Heart right ventricle (tissue), 16 donors: ENCODE measurements at regions not wholly inside any gene's neighbourhood (a gene's known extent, or its start where the extent isn't known, plus 50 kb on each side); places are given as distances from the start of the nearest gene placed in this dataset.

Experiments used
- ATAC-seq, 8 donors: fragments of 200-7000 bp; cut with Tn5 transposase; one replicate each; pipeline ENCODE4 v1.9.1; 2020; ENCODE audit warnings: mild to moderate bottlenecking in 8 of 8, moderate library complexity in 8 of 8, moderate number of reproducible peaks in 1 of 8
- DNase-seq, 2 donors: peaks; one replicate each; pipeline ENCODE4 v3.0.0-alpha.2; 2020
- H3K27ac ChIP-seq, 10 donors: fragments of 200-600 bp; sonication (generic) in 2 of 10; one replicate each; pipeline versions ENCODE4 v1.5.0 to v1.8.0; 2020 to 2022; ENCODE audit warnings: mild to moderate bottlenecking in 3 of 10
- H3K27me3 ChIP-seq, 7 donors: fragments of 200-600 bp; one replicate each; pipeline ENCODE4 v1.8.0; 2021 to 2022; ENCODE audit warnings: mild to moderate bottlenecking in 2 of 7
- H3K36me3 ChIP-seq, 9 donors: fragments of 200-600 bp; sonication (generic) in 1 of 9; one replicate each; pipeline versions ENCODE4 v1.5.0 to v1.8.0; 2020 to 2022; ENCODE audit warnings: mild to moderate bottlenecking in 2 of 9
- H3K4me1 ChIP-seq, 9 donors: fragments of 200-600 bp; sonication (generic) in 1 of 9; one replicate each; pipeline versions ENCODE4 v1.5.0 to v1.8.0; 2020 to 2022; ENCODE audit warnings: mild to moderate bottlenecking in 4 of 9
- H3K4me3 ChIP-seq, 10 donors: fragments of 200-600 bp; sonication (generic) in 2 of 10; one replicate each; pipeline versions ENCODE4 v1.5.0 to v1.8.0; 2020 to 2022; ENCODE audit warnings: mild to moderate bottlenecking in 7 of 10, moderate library complexity in 2 of 10
- H3K9me3 ChIP-seq, 11 donors: fragments of 200-600 bp in 10 of 11; sonication (generic) in 2 of 11; one replicate each; pipeline versions ENCODE4 v1.5.0 to v1.8.0; 2013 to 2022; ENCODE audit warnings: mild to moderate bottlenecking in 2 of 11, control low read depth in 1 of 11, moderate library complexity in 1 of 11
- WGBS, 2 donors: extraction: QIAGEN DNeasy Blood & Tissue Kit; methylation state at CpG; one replicate each; pipeline ENCODE4 v1.1.7; 2013; ENCODE audit warnings: inconsistent platforms in 1 of 2; 5-methylcytosine and 5-hydroxymethylcytosine counted together
- intact Hi-C, 10 donors: fragments of 100-400 bp; cut with DNase I; formaldehyde crosslinking; loops; one replicate each; pipeline versions ENCODE4 v1.11.1 to v1.14.2; 2022
- TF ChIP-seq, protein P1 (sequence below), 9 donors: fragments of 200-600 bp; sonication (generic) in 2 of 9; IDR thresholded peaks; one replicate each; pipeline versions ENCODE4 v1.5.0 to v1.8.0; 2021 to 2022; ENCODE audit warnings: antibody characterized with exemption in 9 of 9, mild to moderate bottlenecking in 5 of 9, moderate library complexity in 1 of 9
- donor health status: Arrhythmogenic right ventricular cardiomyopathy.
- donor health status: ischemic (EF 13 %, LVEDD 7.1; RV severe dilation, severe dysfunction).
- donor health status: healthy with polysubstance abuse.
- donor health status: DM: no; HTN: yes; CAD: no.
- donor health status: DM: no; HTN: no; CAD: no.
- donor health status: ischemic (EF 25% LVEDD 6.9; RV normal size, moderate dysfunction).
- donor health status: ischemic (EF 25% LVEDD 5.7; RV mildly dilated, moderate dysfunction).
- donor health status: healthy.
- donor health status: DM: yes; HTN: yes; CAD: no.
- donor health status: Ischemic cardiomyopathy.
- donor health status: ischemic (EF 35%, LVEDD 5.7; RV mildly dilated, moderate dysfunction).
- donor health status: nonischemic (EF 11% LVEDD 7.7; RV severe dilation, severe dysfunction).
- donor health status: DM: yes; HTN: yes; CAD: no.
- donor health status: PGD.
- donor health status: ischemic (EF 29% LVEDD 5.4; RV normal size, mild dysfunction).
- donor health status: nonischemic (EF 23%, LVEDD 6.1; RV moderate dilation, normal function).

DNA sequence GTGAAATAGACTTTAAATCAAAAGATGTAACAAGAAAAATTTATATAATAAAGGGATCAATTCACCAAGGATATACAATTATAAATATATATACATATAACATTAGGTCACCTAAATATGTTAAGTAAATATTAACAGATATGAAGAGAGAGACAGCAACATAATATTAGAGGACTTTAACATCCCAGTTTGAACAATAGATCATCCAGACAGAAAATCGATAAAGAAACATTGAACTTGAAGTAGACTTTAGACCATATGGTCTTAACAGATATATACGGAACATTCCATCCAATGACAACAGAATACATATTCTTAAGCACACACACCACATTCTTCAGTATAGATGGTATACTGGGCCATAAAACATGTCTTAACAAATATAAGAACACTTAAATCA lies 649.6 kb upstream of the SETBP1 start:
- Histone ChIP-seq H3K36me3 (no peaks in the 10 kb centered on the region), H3K4me1 (no peaks in the 10 kb centered on the region), H3K27me3 (no peaks in the 10 kb centered on the region), H3K4me3 (no peak overlapping the region), H3K27ac (no peak overlapping the region), H3K9me3 (peaks cover 0 to 7% (median 0%) of the 10 kb centered on the region in 11 donors)
- intact Hi-C loops = loop anchor here in 1 of 10 donors (10.0 kb wide), 1 partner anchor 64 kb away; no protein-coding TSS in a partner anchor
- 92 to 96% methylated on average over 2 of the region's 2 CpGs for WGBS, 2 donors
- no peak for ATAC-seq
- TF ChIP-seq, protein P1, sequence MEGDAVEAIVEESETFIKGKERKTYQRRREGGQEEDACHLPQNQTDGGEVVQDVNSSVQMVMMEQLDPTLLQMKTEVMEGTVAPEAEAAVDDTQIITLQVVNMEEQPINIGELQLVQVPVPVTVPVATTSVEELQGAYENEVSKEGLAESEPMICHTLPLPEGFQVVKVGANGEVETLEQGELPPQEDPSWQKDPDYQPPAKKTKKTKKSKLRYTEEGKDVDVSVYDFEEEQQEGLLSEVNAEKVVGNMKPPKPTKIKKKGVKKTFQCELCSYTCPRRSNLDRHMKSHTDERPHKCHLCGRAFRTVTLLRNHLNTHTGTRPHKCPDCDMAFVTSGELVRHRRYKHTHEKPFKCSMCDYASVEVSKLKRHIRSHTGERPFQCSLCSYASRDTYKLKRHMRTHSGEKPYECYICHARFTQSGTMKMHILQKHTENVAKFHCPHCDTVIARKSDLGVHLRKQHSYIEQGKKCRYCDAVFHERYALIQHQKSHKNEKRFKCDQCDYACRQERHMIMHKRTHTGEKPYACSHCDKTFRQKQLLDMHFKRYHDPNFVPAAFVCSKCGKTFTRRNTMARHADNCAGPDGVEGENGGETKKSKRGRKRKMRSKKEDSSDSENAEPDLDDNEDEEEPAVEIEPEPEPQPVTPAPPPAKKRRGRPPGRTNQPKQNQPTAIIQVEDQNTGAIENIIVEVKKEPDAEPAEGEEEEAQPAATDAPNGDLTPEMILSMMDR (IDR thresholded peaks at IDR 0.05) = no peak
- no peak for DNase-seq

DNA sequence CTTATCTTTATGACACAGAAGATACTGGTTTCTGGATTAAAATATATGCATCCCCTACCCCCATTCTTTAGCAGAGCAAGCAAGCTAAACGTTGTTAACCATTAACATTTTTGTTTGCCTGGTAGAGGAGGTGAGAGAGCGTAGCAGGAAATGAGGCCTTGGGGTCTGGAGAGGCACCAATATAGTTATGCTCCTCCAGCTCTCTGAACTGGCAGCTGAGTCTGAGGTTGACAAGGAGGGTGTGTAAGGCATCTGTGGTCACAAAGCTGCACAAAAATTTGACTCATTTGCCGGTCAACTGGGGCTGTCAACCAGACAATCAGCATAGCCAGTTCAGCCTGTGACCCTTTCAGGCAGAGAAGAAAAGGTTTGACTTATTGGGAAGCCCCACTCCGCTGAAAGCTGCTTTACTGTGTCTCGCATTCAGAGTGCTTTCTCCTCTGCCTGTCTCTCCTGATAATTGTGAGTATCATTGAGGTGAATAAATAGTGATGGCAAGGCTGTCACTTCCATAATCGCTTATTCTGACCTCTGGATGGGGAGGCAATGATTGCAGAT lies 647.5 kb upstream of the SETBP1 start:
- no peaks in the 10 kb centered on the region for H3K27me3 ChIP-seq
- ATAC-seq (no peak), DNase-seq (no peak)
- H3K4me3 ChIP-seq = no peak overlapping the region
- TF ChIP-seq, protein P1 (IDR thresholded peaks at IDR 0.05) = no peak
- no peaks in the 10 kb centered on the region for H3K4me1 ChIP-seq
- H3K27ac ChIP-seq = no peak overlapping the region
- intact Hi-C loops = loop anchor here in 1 of 10 donors (10.0 kb wide), 1 partner anchor 62 kb away; no protein-coding TSS in a partner anchor
- 80 to 82% methylated on average over 6 of the region's 6 CpGs for WGBS, 2 donors
- H3K36me3 ChIP-seq = no peaks in the 10 kb centered on the region
- H3K9me3 ChIP-seq = peaks cover 0 to 6% (median 0%) of the 10 kb centered on the region in 11 donors

DNA sequence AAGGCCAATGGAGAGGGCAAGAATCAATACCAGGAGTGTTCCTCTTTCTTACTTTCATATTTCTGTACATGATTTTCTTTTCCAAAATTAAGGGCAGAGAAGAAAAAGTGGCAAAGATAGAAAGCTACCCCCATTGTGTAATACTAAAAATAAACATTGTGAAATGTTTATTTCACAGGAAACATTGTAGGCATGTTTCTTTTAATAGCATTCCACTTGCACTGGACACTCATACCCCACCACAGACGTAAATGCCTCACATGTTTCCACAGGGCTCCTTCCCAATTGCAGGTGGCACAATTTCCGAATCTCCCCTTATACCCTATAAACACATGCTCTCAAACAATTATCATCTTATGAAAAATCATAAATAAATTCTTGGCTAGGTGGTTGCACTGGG lies 645.1 kb upstream of the SETBP1 start:
- Histone ChIP-seq H3K9me3 (no peaks in the 10 kb centered on the region), H3K27me3 (no peaks in the 10 kb centered on the region), H3K36me3 (no peaks in the 10 kb centered on the region), H3K27ac (no peak overlapping the region), H3K4me3 (no peak overlapping the region), H3K4me1 (no peaks in the 10 kb centered on the region)
- 30 to 43% methylated on average over 2 of the region's 2 CpGs for WGBS, 2 donors
- DNase-seq = no peak
- TF ChIP-seq, protein P1 (IDR thresholded peaks at IDR 0.05) = no peak
- peak in 1 of 8 donors; percentile 55 for ATAC-seq
- intact Hi-C loops = loop anchor here in 1 of 10 donors (10.0 kb wide), 1 partner anchor 59 kb away; no protein-coding TSS in a partner anchor

DNA sequence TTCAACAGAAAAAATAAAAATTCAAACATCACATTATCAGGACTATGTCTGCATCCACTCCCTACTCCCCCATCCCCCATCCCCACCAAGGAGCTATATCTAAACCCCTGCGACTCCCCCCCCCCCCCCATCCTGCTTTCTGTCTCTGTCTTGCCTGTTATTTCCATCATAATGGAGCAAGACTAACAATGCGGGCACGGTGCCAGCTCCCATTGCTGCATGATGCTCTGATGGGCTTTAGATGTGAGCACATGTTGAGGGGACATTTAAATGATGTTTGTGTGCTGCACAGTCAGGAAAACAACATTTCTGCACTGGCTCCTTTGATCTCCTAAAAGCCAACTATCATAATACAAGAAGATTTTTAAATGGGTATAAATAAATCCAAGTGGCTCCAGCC lies 644.2 kb upstream of the SETBP1 start:
- no peak for ATAC-seq
- Histone ChIP-seq H3K27ac (no peak overlapping the region), H3K36me3 (no peaks in the 10 kb centered on the region), H3K4me3 (no peak overlapping the region), H3K4me1 (no peaks in the 10 kb centered on the region), H3K27me3 (no peaks in the 10 kb centered on the region), H3K9me3 (no peaks in the 10 kb centered on the region)
- TF ChIP-seq, protein P1 (IDR thresholded peaks at IDR 0.05) = no peak
- WGBS, 2 donors = 26 to 28% methylated on average over 3 of the region's 3 CpGs
- intact Hi-C loops = loop anchor here in 1 of 10 donors (10.0 kb wide), 1 partner anchor 58 kb away; no protein-coding TSS in a partner anchor
- DNase-seq = peak; percentile 8 to 30
